HG03280 (cell line): ENCODE measurements at regions not wholly inside any gene's neighbourhood (a gene's known extent, or its start where the extent isn't known, plus 50 kb on each side); places are given as distances from the start of the nearest gene placed in this dataset.

Experiments used
- ATAC-seq: cut with Tn5 transposase; IDR thresholded peaks from one replicate; pipeline ENCODE4 v1.9.1; 2021; ENCODE audit warnings: mild to moderate bottlenecking, moderate library complexity; ENCODE audit not compliant: unreplicated experiment

GRCh38 chr4:171639540-171639939, 173.7 kb upstream of the GALNTL6 start:
- peak; percentile 88 for ATAC-seq

GRCh38 chr4:171636606-171637005, 176.6 kb upstream of the GALNTL6 start:
- ATAC-seq, result no peak

DNA sequence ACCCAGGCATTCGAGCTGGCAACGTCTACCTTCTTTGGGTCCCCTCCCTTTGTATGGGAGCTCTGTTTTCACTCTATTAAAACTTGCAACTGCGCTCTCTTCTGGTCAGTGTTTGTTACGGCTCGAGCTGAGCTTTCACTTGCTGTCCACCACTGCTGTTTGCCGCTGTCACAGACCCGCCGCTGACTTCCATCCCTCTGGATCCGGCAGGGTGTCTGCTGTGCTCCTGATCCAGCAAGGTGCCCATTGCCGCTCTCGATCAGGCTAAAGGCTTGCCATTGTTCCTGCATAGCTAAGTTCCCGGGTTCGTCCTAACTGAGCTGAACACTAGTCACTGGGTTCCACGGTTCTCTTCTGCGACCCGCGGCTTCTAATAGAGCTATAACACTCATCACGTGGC, 183.5 kb upstream of the GALNTL6 start:
- no peak for ATAC-seq

DNA sequence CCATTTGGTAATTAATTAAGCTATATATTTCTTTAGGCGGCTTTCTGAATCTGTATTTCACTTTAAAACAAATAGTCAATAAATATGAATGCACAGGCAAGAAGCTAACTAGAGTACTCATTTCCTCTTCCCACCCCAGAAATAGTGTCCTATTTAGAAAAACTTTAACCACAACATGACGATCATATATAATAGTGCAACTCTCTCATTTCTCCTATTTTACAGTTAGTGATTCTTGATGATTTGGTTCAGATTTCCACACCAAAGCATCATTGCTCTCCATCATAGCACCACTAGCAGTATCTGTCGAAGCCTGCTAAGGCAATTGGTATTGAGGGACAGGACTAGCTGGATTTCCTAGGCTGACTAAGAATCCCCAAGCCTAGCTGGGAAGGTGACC, 184.0 kb upstream of the GALNTL6 start:
- peak; percentile 81 for ATAC-seq

DNA sequence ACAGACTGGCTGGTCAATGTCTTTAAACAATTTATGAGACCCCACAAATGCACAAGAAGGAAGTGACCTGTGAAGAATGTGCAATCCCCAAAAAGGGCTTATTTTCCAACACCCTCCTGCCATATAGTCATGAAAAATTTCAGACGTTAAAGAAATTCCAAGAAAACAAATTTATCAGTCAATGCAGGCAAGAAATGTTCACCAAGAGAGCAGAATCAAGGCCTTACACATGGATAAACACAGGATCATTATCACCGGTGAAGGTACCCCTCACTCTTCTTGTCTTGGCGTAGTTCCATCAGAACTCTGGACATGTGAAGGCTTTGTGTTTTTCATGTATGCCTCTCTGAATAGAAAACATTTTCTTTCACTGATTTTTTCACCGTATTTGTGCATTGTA, 186.7 kb upstream of the GALNTL6 start:
- no peak for ATAC-seq

GRCh38 chr4:171622729-171623128, 190.5 kb upstream of the GALNTL6 start:
- no peak for ATAC-seq

DNA sequence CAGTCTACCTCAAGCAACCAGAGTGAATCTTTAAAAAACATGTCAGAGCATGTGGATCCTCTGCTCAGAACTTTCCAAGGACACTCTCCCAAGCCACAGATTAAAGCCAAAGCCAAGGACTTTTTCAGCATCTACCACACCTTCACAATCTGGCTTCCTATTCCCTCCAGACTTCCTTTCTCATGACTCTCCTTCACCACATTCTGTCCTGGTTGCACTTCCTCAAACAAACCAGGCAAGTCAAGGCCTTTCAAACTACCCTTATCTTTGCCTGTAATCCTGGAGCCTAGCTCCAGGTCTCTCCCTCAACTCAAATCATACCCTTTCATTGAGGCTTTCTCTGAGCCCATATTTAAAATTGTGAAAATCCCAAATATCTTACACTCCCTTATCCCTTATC, 191.6 kb upstream of the GALNTL6 start:
- ATAC-seq, result no peak

GRCh38 chr4:171612907-171613306, 200.3 kb upstream of the GALNTL6 start:
- ATAC-seq, result no peak

DNA sequence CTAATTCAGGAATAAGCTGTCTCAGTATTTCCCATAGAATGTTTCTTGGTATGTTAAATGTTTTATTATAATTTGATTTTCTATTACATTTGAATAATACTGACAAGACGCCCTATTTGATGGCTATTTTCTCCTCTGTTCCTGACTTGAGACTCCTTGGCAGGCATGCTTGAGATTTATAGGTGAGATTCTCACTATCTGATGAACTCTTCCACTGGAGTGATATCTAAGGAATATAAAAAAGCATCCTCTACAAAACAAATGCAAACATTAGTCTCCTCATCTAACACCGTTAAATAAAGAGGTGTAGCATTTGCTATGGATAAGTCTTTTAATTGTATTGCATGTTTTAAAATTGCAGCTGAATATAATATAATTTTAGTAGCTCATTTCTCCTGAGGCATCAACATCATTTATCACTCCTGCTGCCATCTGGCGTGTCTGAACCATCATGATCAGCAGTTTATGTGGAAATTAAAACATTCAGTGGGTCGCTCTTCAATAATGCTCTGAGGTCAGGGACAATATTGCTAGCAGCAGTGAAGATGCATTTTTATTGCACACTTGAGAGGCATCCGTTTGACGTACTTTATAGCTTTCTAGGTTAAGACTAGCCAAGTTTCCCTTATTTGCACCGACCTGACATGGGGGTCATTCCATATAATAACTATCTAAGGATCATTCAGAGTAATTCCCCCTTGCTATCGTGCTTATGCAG, 210.4 kb upstream of the GALNTL6 start:
- ATAC-seq, result no peak

DNA sequence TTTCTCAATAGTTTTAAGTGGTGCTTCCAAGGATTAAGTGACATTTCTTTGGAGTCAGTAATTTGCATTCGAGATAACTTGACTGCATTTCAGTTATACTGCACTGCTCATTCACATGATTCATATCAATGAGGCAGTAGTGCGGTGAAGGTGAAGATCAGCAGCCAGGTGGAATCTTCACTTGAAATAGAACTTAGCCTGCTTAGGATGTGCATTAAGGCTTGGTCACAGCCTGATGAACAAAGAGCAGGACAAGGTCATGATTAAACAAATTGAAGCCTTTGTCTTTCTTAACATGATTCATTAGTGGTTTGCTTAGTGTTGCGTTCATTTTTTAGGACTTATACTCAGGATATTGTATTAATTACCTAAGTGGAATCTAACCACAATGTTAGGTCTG, 212.1 kb upstream of the GALNTL6 start:
- ATAC-seq, result no peak

GRCh38 chr4:171599628-171600027, 213.6 kb upstream of the GALNTL6 start:
- ATAC-seq, result no peak

DNA sequence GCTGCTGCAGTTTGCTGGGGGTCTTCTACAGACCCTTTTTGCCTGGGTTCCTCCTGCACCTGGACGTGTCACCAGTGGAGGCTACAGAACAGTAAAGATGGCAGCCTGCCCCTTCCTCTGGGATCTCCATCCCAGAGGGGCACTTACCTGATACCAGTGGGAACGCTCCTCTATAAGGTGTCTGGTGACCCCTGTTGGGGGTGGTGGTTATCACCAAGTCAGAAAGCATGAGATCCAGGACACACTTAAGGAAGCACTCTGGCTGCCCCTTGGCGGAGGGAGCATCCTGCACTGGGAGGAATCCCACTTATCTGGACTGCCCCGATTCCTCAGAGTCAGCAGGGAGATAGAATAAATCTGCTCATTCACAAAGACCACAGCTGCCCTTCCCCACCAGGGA, 218.9 kb upstream of the GALNTL6 start:
- ATAC-seq, result no peak

DNA sequence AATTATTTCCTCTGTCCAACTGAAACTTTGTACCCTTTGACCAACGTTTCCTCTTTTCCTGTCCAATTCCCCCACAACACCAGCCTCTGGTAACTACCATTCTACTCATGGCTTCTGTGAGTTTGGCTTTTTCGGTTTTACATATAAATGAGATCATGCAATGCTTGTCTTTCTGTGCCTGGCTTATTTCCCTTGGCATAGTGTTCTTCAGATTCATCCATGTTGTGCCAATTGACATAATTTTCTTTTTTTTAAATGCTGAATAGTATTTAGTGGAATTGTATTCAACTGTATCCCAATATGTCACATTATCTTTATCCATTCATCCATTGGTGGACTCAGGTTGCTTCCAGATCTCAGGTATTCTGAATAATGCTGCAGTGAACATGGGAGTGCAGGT, 222.5 kb upstream of the GALNTL6 start:
- ATAC-seq, result no peak

- no peak for ATAC-seq
Measured at GRCh38 chr4:171588764-171589163, 224.4 kb upstream of the GALNTL6 start.

- no peak for ATAC-seq
Measured at GRCh38 chr4:171588051-171588545, 225.1 kb upstream of the GALNTL6 start.

GRCh38 chr4:171583790-171584189, 229.4 kb upstream of the GALNTL6 start:
- ATAC-seq, result no peak

- ATAC-seq, result no peak
Measured at GRCh38 chr4:171582961-171583581, 230.1 kb upstream of the GALNTL6 start.

DNA sequence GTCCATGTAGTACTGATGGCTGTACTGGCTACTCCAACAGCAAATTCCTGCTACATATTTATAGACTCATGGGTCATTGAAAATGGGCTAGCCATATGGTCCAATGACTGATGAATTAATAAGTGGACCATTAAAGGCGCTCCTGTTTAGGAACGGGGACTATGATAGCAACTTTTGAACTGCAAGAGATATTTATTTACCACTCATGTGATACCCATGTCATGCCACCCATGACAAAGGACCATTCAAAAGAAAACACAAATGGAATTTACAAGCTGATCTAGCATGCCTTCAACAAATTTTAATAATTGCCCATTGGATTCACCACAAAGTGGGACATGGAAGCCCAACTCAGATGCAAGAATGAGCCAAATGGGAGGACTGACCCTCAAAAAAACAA, 240.0 kb upstream of the GALNTL6 start:
- ATAC-seq, result no peak

DNA sequence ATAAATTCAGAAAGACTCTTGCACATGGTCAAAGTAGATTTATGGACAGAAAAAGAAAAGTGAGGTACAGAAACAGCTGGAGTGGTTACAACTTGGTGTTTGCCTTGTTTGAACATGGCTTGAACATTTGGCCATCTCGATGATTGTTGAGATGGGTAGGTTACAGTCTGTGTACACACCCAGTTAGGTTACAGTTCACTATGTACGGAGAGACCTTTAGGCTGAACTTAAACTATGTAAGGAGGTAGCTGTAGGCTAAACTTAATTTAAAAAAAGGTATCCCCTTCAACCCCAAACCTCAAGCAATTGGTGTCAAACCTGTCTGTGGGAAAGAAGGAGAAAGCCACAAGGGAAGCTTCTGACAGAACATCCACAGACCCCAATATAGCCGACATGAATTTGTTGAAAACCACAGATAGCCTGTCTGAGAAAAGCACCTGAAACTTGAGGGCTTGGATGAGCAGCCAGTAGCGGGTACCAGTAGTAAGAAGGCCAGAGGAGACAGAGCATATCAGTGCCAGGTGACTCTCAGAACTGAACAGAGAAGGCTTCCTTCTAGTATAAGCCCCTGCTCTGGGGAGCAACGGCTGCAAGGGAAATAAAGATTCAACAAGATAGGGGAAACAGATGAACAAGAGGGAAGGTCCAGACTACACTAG, 247.9 kb upstream of the GALNTL6 start:
- ATAC-seq, result no peak

DNA sequence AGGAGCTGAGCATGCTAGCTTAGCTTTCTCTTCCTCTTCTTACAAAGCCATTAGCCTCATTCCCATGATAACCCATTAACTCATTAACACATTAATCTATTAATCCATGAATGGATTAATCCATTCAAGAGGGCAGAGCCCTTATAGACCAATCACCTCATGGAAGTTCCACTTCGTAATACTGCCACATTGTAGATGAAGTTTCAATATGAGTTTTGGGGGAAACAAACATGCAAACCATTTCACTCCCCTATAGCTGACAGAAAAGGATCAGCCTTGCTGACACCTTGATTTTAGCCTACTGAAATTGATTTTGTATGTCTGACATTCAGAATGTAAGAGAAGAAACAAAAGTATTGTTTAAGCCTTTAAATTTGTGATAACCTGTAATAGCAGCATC, 251.8 kb upstream of the GALNTL6 start:
- ATAC-seq, result no peak

GRCh38 chr4:171553961-171554360, 259.2 kb upstream of the GALNTL6 start:
- no peak for ATAC-seq

GRCh38 chr4:171542640-171543039, 270.6 kb upstream of the GALNTL6 start:
- no peak for ATAC-seq
